ENCODE measurements at regions not wholly inside any gene's neighbourhood (a gene's known extent, or its start where the extent isn't known, plus 50 kb on each side); places are given as distances from the start of the nearest gene placed in this dataset.

DNA sequence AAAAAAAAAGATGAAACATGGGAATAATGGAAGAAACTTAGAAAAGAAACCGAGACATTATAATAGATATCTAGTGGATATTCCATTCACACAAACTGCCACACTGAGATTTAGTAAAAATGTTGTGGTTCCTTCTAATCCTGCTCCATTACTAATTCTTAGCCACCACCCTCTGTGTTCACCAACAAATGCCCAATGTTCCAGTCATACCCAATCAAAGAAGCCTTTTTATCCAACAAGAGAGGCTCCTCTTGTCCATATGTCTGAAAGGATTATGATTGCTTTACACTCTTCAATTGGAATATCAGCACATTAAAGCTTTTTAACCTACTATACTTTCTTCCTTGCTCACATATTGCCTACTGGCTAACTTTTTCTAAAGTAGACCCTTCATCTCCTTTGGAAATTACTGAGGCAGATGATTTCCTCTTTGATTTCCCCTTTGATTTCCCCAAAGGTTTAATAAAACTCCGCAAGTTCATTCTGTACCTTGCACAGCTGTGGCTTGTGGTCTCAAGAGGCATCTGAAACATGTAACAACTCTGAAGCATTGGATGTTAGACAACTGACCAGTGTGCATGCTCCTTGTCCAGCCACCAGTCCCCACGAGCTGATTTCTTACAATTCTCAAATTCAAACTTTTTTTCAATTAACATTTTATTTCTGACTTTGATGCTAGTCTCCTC lies 305.6 kb upstream of the LYPLAL1 start:
- WGBS, 2 experiments (ENCODE audit: insufficient coverage in 2 of 2) = 90 to 93% methylated on average over 2 of the region's 3 CpGs
- Histone ChIP-seq H3K36me3 (ENCODE audit: control insufficient read depth, insufficient read depth, low read length) (no peaks in the 10 kb centered on the region), H3K9me3 (ENCODE audit: control insufficient read depth, low read length) (no peaks in the 10 kb centered on the region), H3K4me1 (ENCODE audit: control insufficient read depth, insufficient read depth, low read length, poor library complexity, severe bottlenecking) (no peaks in the 10 kb centered on the region), H3K27ac (ENCODE audit: low read depth, low read length, severe bottlenecking) (no peak overlapping the region), H3K4me3 (ENCODE audit: extremely low read depth, insufficient read depth, low read length, poor library complexity, severe bottlenecking) (no peak overlapping the region)

- Histone ChIP-seq H3K4me3 (ENCODE audit: extremely low read depth, insufficient read depth, low read length, poor library complexity, severe bottlenecking) (no peak overlapping the region), H3K4me1 (ENCODE audit: control insufficient read depth, insufficient read depth, low read length, poor library complexity, severe bottlenecking) (peaks cover 2% of the 10 kb centered on the region), H3K9me3 (ENCODE audit: control insufficient read depth, low read length) (no peaks in the 10 kb centered on the region)
These were observed 304.4 kb upstream of the LYPLAL1 start for GRCh38 chr1:218869276-218869675.

DNA sequence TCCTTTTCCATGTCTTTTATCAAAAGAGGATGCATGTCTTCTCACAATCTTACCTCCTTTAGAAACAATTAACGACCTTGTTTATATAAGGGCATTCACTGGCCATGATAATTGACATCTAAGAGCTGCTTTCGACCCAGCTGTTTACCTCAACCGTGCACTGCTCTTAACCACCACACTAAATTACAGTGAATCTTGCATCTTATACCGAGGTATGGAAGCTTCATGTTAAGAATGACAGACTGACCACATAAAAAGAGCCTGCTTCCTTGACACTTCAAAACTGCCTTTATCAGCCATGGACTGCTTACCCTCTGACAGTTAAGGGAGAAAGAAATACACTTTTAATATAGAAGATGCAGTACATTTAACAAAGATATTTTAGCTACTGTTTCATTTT lies 301.7 kb upstream of the LYPLAL1 start:
- WGBS, 2 experiments (ENCODE audit: insufficient coverage in 2 of 2) = 94 to 100% methylated on average over 2 to 4 of the region's 4 CpGs
- Histone ChIP-seq H3K9me3 (ENCODE audit: control insufficient read depth, low read length) (no peaks in the 10 kb centered on the region), H3K36me3 (ENCODE audit: control insufficient read depth, insufficient read depth, low read length) (no peaks in the 10 kb centered on the region), H3K4me1 (ENCODE audit: control insufficient read depth, insufficient read depth, low read length, poor library complexity, severe bottlenecking) (peaks cover 5% of the 10 kb centered on the region), H3K27ac (ENCODE audit: low read depth, low read length, severe bottlenecking) (no peak overlapping the region), H3K4me3 (ENCODE audit: extremely low read depth, insufficient read depth, low read length, poor library complexity, severe bottlenecking) (no peak overlapping the region)

More at GRCh38 chr1:218869276-218869675, 304.4 kb upstream of the LYPLAL1 start:
- H3K27ac ChIP-seq (ENCODE audit: low read depth, low read length, severe bottlenecking) = no peak overlapping the region
- H3K36me3 ChIP-seq (ENCODE audit: control insufficient read depth, insufficient read depth, low read length) = no peaks in the 10 kb centered on the region

- WGBS, 2 experiments (ENCODE audit: insufficient coverage in 2 of 2) = 92 to 100% methylated on average over 1 of the region's 1 CpG
- H3K27ac ChIP-seq (ENCODE audit: low read depth, low read length, severe bottlenecking) = no peak overlapping the region
These were observed 300.8 kb upstream of the LYPLAL1 start for GRCh38 chr1:218872928-218873327.

DNA sequence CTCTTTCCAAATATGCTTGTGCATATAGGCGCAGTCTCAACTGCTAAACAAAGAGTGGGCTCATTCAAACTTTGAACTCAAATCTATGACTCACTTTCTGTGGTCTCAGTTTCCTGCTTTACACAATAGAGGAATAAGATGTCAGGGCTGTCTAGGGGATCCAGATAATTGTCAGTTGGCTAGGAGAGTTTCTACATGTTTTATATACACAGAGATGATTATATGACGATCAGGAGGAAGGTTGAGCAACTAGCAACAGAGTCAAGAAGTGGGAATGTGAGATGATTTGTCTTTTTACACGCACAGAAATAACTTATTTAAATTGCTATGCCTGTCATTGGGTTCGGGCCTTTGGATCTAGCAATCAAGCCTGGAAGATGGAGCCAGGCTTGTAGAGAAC lies 299.4 kb upstream of the LYPLAL1 start:
- Histone ChIP-seq H3K27ac (ENCODE audit: low read depth, low read length, severe bottlenecking) (no peak overlapping the region), H3K4me1 (ENCODE audit: control insufficient read depth, insufficient read depth, low read length, poor library complexity, severe bottlenecking) (peaks cover 5% of the 10 kb centered on the region), H3K4me3 (ENCODE audit: extremely low read depth, insufficient read depth, low read length, poor library complexity, severe bottlenecking) (no peak overlapping the region), H3K36me3 (ENCODE audit: control insufficient read depth, insufficient read depth, low read length) (no peaks in the 10 kb centered on the region), H3K9me3 (ENCODE audit: control insufficient read depth, low read length) (no peaks in the 10 kb centered on the region)
- WGBS, 2 experiments (ENCODE audit: insufficient coverage in 2 of 2) = 86 to 100% methylated on average over 1 of the region's 4 CpGs

More at GRCh38 chr1:218872928-218873327, 300.8 kb upstream of the LYPLAL1 start:
- H3K9me3 ChIP-seq (ENCODE audit: control insufficient read depth, low read length) = no peaks in the 10 kb centered on the region
- H3K4me1 ChIP-seq (ENCODE audit: control insufficient read depth, insufficient read depth, low read length, poor library complexity, severe bottlenecking) = peaks cover 5% of the 10 kb centered on the region
- H3K4me3 ChIP-seq (ENCODE audit: extremely low read depth, insufficient read depth, low read length, poor library complexity, severe bottlenecking) = no peak overlapping the region
- H3K36me3 ChIP-seq (ENCODE audit: control insufficient read depth, insufficient read depth, low read length) = no peaks in the 10 kb centered on the region

DNA sequence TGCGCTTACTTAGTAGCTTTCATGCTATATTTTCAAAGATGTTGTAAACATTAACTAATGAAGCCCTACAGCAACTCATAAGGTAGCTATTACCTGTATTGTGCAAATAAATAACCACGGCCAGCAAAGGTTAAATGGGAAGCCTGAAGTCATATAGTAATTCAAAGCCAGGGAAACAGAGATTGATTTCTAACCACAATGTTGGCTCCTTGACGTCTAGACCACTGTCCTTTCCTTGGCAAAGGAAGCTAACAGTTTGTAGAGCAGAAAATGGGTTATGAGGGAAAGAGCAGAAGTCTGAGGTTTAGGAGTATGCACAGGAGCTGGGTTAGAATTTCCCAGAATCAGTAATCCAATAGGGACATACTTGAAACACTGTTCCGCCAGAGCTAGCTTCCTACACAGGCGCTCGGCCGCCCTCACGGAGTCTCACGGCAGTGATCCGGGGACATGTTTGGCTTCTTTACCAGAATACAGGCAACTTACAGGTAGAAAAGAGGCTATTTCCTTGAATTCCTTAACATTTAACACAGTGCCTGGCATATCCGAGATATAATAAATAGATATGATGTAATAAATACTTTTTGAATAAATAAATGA lies 298.8 kb upstream of the LYPLAL1 start:
- 86 to 100% methylated on average over 3 to 4 of the region's 11 CpGs for WGBS, 2 experiments (ENCODE audit: insufficient coverage in 2 of 2)

GRCh38 chr1:218878369-218878768 lies 295.3 kb upstream of the LYPLAL1 start:
- Histone ChIP-seq H3K4me3 (ENCODE audit: extremely low read depth, insufficient read depth, low read length, poor library complexity, severe bottlenecking) (no peak overlapping the region), H3K9me3 (ENCODE audit: control insufficient read depth, low read length) (no peaks in the 10 kb centered on the region), H3K36me3 (ENCODE audit: control insufficient read depth, insufficient read depth, low read length) (no peaks in the 10 kb centered on the region), H3K27ac (ENCODE audit: low read depth, low read length, severe bottlenecking) (no peak overlapping the region), H3K4me1 (ENCODE audit: control insufficient read depth, insufficient read depth, low read length, poor library complexity, severe bottlenecking) (peaks cover 5% of the 10 kb centered on the region)
- 80% methylated on average over 1 of the region's 1 CpG; no CpG with 5 or more reads in 1 of the 2 experiments for WGBS, 2 experiments (ENCODE audit: insufficient coverage in 2 of 2)

More for the DNA sequence above, 298.8 kb upstream of the LYPLAL1 start:
- no peaks in the 10 kb centered on the region for H3K9me3 ChIP-seq (ENCODE audit: control insufficient read depth, low read length)
- peaks cover 5% of the 10 kb centered on the region for H3K4me1 ChIP-seq (ENCODE audit: control insufficient read depth, insufficient read depth, low read length, poor library complexity, severe bottlenecking)
- no peak overlapping the region for H3K27ac ChIP-seq (ENCODE audit: low read depth, low read length, severe bottlenecking)
- no peak overlapping the region for H3K4me3 ChIP-seq (ENCODE audit: extremely low read depth, insufficient read depth, low read length, poor library complexity, severe bottlenecking)
- no peaks in the 10 kb centered on the region for H3K36me3 ChIP-seq (ENCODE audit: control insufficient read depth, insufficient read depth, low read length)

GRCh38 chr1:218880484-218881060 lies 293.1 kb upstream of the LYPLAL1 start:
- no peaks in the 10 kb centered on the region for H3K4me1 ChIP-seq (ENCODE audit: control insufficient read depth, insufficient read depth, low read length, poor library complexity, severe bottlenecking)
- H3K36me3 ChIP-seq (ENCODE audit: control insufficient read depth, insufficient read depth, low read length) = no peaks in the 10 kb centered on the region
- H3K27ac ChIP-seq (ENCODE audit: low read depth, low read length, severe bottlenecking) = no peak overlapping the region
- WGBS, 2 experiments (ENCODE audit: insufficient coverage in 2 of 2) = 86 to 91% methylated on average over 3 to 5 of the region's 5 CpGs
- no peaks in the 10 kb centered on the region for H3K9me3 ChIP-seq (ENCODE audit: control insufficient read depth, low read length)
- no peak overlapping the region for H3K4me3 ChIP-seq (ENCODE audit: extremely low read depth, insufficient read depth, low read length, poor library complexity, severe bottlenecking)

DNA sequence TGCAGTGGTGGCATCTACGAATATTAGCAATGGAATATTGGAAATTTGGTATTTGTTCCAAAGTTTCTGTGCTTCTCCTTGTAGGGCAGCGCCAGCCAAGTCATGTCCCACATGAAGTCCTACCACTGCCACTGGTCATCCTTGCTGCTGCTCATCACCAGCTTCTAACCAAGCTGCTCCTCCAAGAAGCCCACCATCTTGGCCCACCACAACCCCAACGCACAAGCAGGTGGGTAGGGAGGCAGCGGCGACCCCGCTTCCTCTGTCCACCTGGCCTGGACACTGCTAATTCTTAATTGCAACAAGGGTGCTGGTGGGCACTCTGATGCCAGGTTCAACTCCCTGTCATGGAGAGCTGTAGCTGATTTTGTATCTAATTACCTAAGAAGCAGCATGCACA lies 291.2 kb upstream of the LYPLAL1 start:
- 83 to 100% methylated on average over 1 of the region's 6 CpGs for WGBS, 2 experiments (ENCODE audit: insufficient coverage in 2 of 2)
- Histone ChIP-seq H3K9me3 (ENCODE audit: control insufficient read depth, low read length) (no peaks in the 10 kb centered on the region), H3K4me3 (ENCODE audit: extremely low read depth, insufficient read depth, low read length, poor library complexity, severe bottlenecking) (no peak overlapping the region), H3K4me1 (ENCODE audit: control insufficient read depth, insufficient read depth, low read length, poor library complexity, severe bottlenecking) (no peaks in the 10 kb centered on the region), H3K27ac (ENCODE audit: low read depth, low read length, severe bottlenecking) (no peak overlapping the region), H3K36me3 (ENCODE audit: control insufficient read depth, insufficient read depth, low read length) (no peaks in the 10 kb centered on the region)

- no peak overlapping the region for H3K27ac ChIP-seq (ENCODE audit: low read depth, low read length, severe bottlenecking)
- WGBS, 2 experiments (ENCODE audit: insufficient coverage in 2 of 2) = 80 to 93% methylated on average over 3 of the region's 6 CpGs
- H3K4me1 ChIP-seq (ENCODE audit: control insufficient read depth, insufficient read depth, low read length, poor library complexity, severe bottlenecking) = no peaks in the 10 kb centered on the region
- H3K36me3 ChIP-seq (ENCODE audit: control insufficient read depth, insufficient read depth, low read length) = no peaks in the 10 kb centered on the region
- H3K9me3 ChIP-seq (ENCODE audit: control insufficient read depth, low read length) = no peaks in the 10 kb centered on the region
- H3K4me3 ChIP-seq (ENCODE audit: extremely low read depth, insufficient read depth, low read length, poor library complexity, severe bottlenecking) = no peak overlapping the region
These were observed 287.4 kb upstream of the LYPLAL1 start for GRCh38 chr1:218886101-218886871.
